Fibroblast of lung (primary cell): ENCODE measurements at regions not wholly inside any gene's neighbourhood (a gene's known extent, or its start where the extent isn't known, plus 50 kb on each side); places are given as distances from the start of the nearest gene placed in this dataset.
"Not testable (repeated sequence)": the region's sequence is repeated elsewhere in the genome, so short reads cannot be mapped to it uniquely, and the experiment has no call there.

Source experiments
- DNase-seq, 2 donors: peaks; one replicate each; pipeline versions ENCODE4 v3.0.0 to v3.0.0-alpha.2; 2010; ENCODE audit warnings: low read depth in 2 of 2
- H2AFZ ChIP-seq: 2 replicates; pipeline ENCODE4 v1.5.1; 2012; ENCODE audit warnings: low read length, control low read depth, inconsistent platforms
- H3K27ac ChIP-seq: 2 replicates; pipeline ENCODE4 v1.5.1; 2011; ENCODE audit warnings: low read length, control low read depth; ENCODE audit not compliant: insufficient read depth
- H3K27me3 ChIP-seq: 2 replicates; pipeline ENCODE4 v1.5.1; 2011; ENCODE audit warnings: mild to moderate bottlenecking, low read length; ENCODE audit not compliant: control insufficient read depth, insufficient read depth
- H3K36me3 ChIP-seq: 2 replicates; pipeline ENCODE4 v1.5.1; 2011; ENCODE audit warnings: low read length; ENCODE audit not compliant: control insufficient read depth, insufficient read depth
- H3K4me1 ChIP-seq: 2 replicates; pipeline ENCODE4 v1.5.1; 2011; ENCODE audit warnings: low read length; ENCODE audit not compliant: control insufficient read depth, insufficient read depth; ENCODE audit errors: extremely low read depth
- H3K4me2 ChIP-seq: 2 replicates; pipeline ENCODE4 v1.5.1; 2011; ENCODE audit warnings: low read length, control low read depth; ENCODE audit not compliant: insufficient read depth; ENCODE audit errors: extremely low read depth
- H3K4me3 ChIP-seq, 4 experiments: fragments of 200-600 bp in 1 of 4; sonication (generic) in 1 of 4; replicated peaks in 1 of 4; 2 replicates each; pipeline ENCODE4 v1.5.1; 2011 to 2016; ENCODE audit warnings: low read length in 4 of 4, low read depth in 3 of 4, mild to moderate bottlenecking in 3 of 4, control low read depth in 2 of 4, inconsistent platforms in 1 of 4, mixed read lengths in 1 of 4; ENCODE audit not compliant: insufficient read depth in 1 of 4; ENCODE audit errors: control extremely low read depth in 1 of 4
- H3K79me2 ChIP-seq: 2 replicates; pipeline ENCODE4 v1.5.1; 2012; ENCODE audit warnings: mild to moderate bottlenecking, low read length, inconsistent platforms; ENCODE audit not compliant: control insufficient read depth, insufficient read depth
- H3K9ac ChIP-seq: 2 replicates; pipeline ENCODE4 v1.5.1; 2011; ENCODE audit warnings: mild to moderate bottlenecking, low read length, control low read depth; ENCODE audit not compliant: insufficient read depth
- H3K9me3 ChIP-seq: 2 replicates; pipeline ENCODE4 v1.5.1; 2012; ENCODE audit warnings: low read depth, low read length; ENCODE audit not compliant: control insufficient read depth, insufficient read depth
- H4K20me1 ChIP-seq: 2 replicates; pipeline ENCODE4 v1.5.1; 2011; ENCODE audit warnings: low read length; ENCODE audit not compliant: control insufficient read depth, insufficient read depth; ENCODE audit errors: extremely low read depth
- CTCF ChIP-seq, 2 donors: IDR thresholded peaks in 1 of 2; conservative IDR thresholded peaks in 1 of 2; 1 replicate in 1 of 2; 2 replicates in 1 of 2; pipeline ENCODE4 v1.5.1; 2011 to 2012; ENCODE audit warnings: low read length in 2 of 2, control low read depth in 1 of 2, inconsistent platforms in 1 of 2, low read depth in 1 of 2, mild to moderate bottlenecking in 1 of 2
- EZH2 ChIP-seq: IDR thresholded peaks from 2 replicates; pipeline ENCODE4 v1.5.1; 2012; ENCODE audit warnings: low read length, control low read depth, mild to moderate bottlenecking; ENCODE audit errors: missing control alignments

- no peak overlapping the region for H2AFZ ChIP-seq
- TF ChIP-seq CTCF (conservative IDR thresholded peaks at IDR 0.05 in 1 of 2, IDR thresholded peaks at IDR 0.05 in 1 of 2; ENCODE audit: low read depth in 1 of 2, low read length in 2 of 2), result no peak
- TF ChIP-seq EZH2, result no peak
- H4K20me1 ChIP-seq, result no peaks in the 10 kb centered on the region
- H3K4me1 ChIP-seq, result no peaks in the 10 kb centered on the region
- DNase-seq, result no peak
- no peak overlapping the region for H3K27ac ChIP-seq
- no peaks in the 10 kb centered on the region for H3K27me3 ChIP-seq
- H3K9ac ChIP-seq, result no peak overlapping the region
- H3K9me3 ChIP-seq, result no peaks in the 10 kb centered on the region
- no peaks in the 10 kb centered on the region for H3K36me3 ChIP-seq
- no peaks in the 10 kb centered on the region for H3K79me2 ChIP-seq
- no peak overlapping the region for H3K4me2 ChIP-seq
- H3K4me3 ChIP-seq, result no peak overlapping the region
Observed at GRCh38 chr1:79239840-79240239, 233.3 kb upstream of the ADGRL4 start.

GRCh38 chr1:79235301-79236002, 228.9 kb upstream of the ADGRL4 start:
- no peak overlapping the region for H3K27ac ChIP-seq

GRCh38 chr1:79232818-79233217, 226.3 kb upstream of the ADGRL4 start:
- DNase-seq, result no peak

More at GRCh38 chr1:79235301-79236002, 228.9 kb upstream of the ADGRL4 start:
- peak in 1 of 2 donors; percentile 44 for DNase-seq
- Histone ChIP-seq H2AFZ (no peak overlapping the region), H3K9ac (no peak overlapping the region), H3K27me3 (no peaks in the 10 kb centered on the region), H3K4me2 (no peak overlapping the region), H3K9me3 (no peaks in the 10 kb centered on the region), H3K4me1 (no peaks in the 10 kb centered on the region), H4K20me1 (no peaks in the 10 kb centered on the region), H3K4me3 (no peak overlapping the region), H3K79me2 (no peaks in the 10 kb centered on the region), H3K36me3 (no peaks in the 10 kb centered on the region)
- TF ChIP-seq EZH2 (no peak), CTCF (conservative IDR thresholded peaks at IDR 0.05 in 1 of 2, IDR thresholded peaks at IDR 0.05 in 1 of 2; ENCODE audit: low read depth in 1 of 2, low read length in 2 of 2) (no peak)

GRCh38 chr1:79230751-79231150, 224.2 kb upstream of the ADGRL4 start:
- H3K4me1 ChIP-seq, H4K20me1 ChIP-seq, H3K27me3 ChIP-seq, H3K27ac ChIP-seq, H3K79me2 ChIP-seq, H3K9me3 ChIP-seq, H3K4me2 ChIP-seq, H3K4me3 ChIP-seq, H3K36me3 ChIP-seq, DNase-seq, H3K9ac ChIP-seq, H2AFZ ChIP-seq: not testable (repeated sequence)

More at GRCh38 chr1:79232818-79233217, 226.3 kb upstream of the ADGRL4 start:
- no peaks in the 10 kb centered on the region for H3K4me1 ChIP-seq
- TF ChIP-seq EZH2 (no peak), CTCF (conservative IDR thresholded peaks at IDR 0.05 in 1 of 2, IDR thresholded peaks at IDR 0.05 in 1 of 2; ENCODE audit: low read depth in 1 of 2, low read length in 2 of 2) (no peak)
- no peak overlapping the region for H3K4me2 ChIP-seq
- no peaks in the 10 kb centered on the region for H3K36me3 ChIP-seq
- H3K79me2 ChIP-seq, result no peaks in the 10 kb centered on the region
- no peak overlapping the region for H3K27ac ChIP-seq
- H3K4me3 ChIP-seq, result no peak overlapping the region
- no peaks in the 10 kb centered on the region for H3K27me3 ChIP-seq
- no peak overlapping the region for H3K9ac ChIP-seq
- H4K20me1 ChIP-seq, result no peaks in the 10 kb centered on the region
- H3K9me3 ChIP-seq, result no peaks in the 10 kb centered on the region
- H2AFZ ChIP-seq, result no peak overlapping the region
